C1 segment of cervical spinal cord (tissue), 14 donors: ENCODE measurements at regions not wholly inside any gene's neighbourhood (a gene's known extent, or its start where the extent isn't known, plus 50 kb on each side); places are given as distances from the start of the nearest gene placed in this dataset.
A peak's percentile ranks its signal among the peaks of the same experiment; 100 is the strongest.

Source experiments
- DNase-seq, 14 donors: peaks; one replicate each; lab custom pipeline; 2025; lab: John Stamatoyannopoulos, UW

DNA sequence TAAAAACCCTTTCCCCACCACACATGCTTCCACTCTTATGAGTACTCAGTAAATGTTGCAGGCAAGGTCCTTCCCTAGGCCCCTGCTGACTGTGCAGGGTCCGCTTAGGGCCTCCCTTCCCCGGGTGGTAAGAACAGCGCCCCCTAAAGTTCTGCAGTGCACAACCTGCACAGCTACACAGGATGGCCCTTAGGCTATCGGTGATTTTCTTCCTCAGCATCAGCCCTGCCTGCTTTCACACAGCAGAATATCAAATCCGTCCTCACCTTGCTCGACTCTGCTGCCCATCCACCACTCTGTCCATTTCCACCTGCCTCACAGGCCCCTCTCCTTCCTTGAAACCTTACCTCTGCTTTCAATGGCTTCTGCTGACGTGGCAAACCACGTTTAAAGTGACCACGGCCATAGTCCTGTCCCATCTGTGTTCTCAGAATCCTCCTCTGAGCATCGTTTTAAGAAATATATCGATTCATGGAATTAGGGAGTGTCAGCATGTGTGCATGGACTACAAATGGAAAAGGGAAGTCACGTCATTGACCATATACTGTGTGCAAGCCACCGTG is 51.4 kb upstream of the TMEM132E start:
- DNase-seq: no peak

DNA sequence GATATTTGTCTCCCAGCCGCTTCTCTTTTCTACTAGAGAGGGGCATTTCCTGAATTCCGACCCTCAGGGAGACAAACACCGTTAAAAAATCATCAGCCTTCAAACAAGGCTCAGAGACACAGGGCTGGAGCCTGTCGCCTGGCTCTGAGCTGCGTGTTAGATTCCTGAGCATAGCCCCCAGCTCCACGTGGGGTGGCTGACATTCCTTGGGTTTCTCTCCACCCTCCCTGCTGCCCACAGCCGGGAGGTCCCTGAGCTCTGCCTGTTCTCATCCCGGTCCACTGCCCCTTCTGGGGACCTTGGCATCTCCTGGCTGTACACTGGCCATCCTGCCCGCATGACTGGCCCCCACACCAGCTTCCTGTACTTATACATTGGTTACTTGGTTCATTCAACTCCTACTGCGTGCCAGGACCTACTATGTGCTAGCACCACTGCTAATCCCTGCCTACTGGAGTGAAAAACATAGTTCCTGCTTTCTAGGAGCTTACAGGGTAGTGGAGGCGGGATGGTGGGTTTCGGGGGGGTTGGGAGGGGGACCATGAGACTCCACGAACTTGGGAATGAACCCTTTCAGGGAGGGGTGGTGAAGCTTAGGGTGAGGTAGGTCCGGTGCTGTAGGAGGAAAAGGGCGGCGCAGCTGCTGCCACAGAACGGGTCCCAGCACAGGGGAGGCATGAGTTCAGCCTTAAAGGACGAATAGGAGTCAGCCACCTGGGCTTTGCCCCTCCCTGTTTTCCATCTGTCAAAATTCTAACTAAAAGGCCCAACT is 52.1 kb upstream of the TMEM132E start:
- no peak for DNase-seq

GRCh38 chr17:34525651-34526050 is 53.7 kb upstream of the TMEM132E start:
- DNase-seq: no peak

DNA sequence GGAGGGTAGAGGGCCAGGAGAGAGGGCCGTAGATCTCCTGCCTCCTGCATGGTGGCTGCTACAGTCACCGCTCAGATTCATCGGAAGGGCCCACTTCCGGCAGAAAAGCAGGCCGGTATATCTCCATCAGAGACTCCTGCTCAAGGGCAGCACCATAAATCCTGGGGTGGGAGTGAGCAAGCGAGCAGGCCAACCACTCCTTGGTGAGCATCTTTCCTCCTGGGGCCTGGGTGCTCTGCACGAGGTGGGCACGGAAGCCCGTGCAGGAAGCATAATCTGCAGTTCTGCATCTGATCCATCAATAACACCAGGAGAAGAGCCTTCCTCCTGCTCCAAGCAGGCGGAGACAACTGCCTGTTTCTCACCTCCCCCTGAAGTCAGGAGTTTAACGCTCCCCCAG is 57.4 kb upstream of the TMEM132E start:
- no peak for DNase-seq

GRCh38 chr17:34519282-34519681 is 60.1 kb upstream of the TMEM132E start:
- no peak for DNase-seq

DNA sequence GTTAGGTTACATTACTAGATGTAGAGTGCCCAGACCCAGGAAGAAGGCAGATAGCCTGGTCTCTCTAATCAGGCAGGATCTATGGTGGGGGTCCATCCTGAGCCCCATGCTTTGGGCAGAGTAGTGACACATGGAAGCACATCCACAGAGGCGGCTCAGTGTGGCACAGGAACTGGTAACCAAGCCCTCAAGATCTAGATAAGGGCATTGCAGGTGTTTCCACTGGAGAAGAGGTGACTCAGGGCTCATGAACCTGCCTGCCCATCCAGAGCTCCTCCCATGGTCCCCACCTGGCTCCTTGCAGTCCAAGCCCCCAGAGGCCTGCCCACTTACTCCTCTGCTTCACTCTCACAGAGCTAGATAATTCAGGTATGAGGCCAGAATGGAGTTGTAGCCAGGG is 62.0 kb upstream of the TMEM132E start:
- no peak for DNase-seq

GRCh38 chr17:34511931-34512330 is 67.5 kb upstream of the TMEM132E start:
- DNase-seq: no peak

- peak in 1 of 14 donors; percentile 4 for DNase-seq
Measured at GRCh38 chr17:34511265-34511664, 68.1 kb upstream of the TMEM132E start.

GRCh38 chr17:34504814-34505484 is 74.4 kb upstream of the TMEM132E start:
- DNase-seq: no peak

GRCh38 chr17:34503528-34504195 is 75.7 kb upstream of the TMEM132E start:
- peak in 8 of 14 donors; percentile 2 to 51 (median 22) for DNase-seq

- DNase-seq: no peak
Measured at GRCh38 chr17:34502426-34502825, 77.0 kb upstream of the TMEM132E start.

- no peak for DNase-seq
Measured at GRCh38 chr17:34499576-34499975, 79.8 kb upstream of the TMEM132E start.

GRCh38 chr17:34493917-34494316 is 85.5 kb upstream of the TMEM132E start:
- no peak for DNase-seq

DNA sequence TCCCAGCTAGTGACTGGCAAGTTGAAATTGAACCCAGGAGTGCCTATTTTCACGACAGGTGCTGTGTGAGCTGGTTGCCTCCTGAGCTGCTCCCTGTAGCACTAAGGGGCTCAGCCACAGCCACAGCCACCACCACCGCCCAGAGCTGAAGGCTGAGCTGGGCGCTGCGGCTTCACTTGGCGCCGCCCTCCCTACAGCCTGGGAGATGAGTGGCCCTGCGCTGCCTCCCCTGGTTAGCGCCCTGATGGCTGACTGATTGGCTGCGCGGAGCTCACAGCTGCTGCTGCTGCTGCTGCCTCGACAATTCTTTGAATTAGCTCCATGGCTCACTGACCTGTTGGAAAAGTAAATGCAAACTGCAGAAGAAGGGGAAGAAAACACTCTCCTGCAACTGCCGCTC is 91.8 kb upstream of the TMEM132E start:
- no peak for DNase-seq

DNA sequence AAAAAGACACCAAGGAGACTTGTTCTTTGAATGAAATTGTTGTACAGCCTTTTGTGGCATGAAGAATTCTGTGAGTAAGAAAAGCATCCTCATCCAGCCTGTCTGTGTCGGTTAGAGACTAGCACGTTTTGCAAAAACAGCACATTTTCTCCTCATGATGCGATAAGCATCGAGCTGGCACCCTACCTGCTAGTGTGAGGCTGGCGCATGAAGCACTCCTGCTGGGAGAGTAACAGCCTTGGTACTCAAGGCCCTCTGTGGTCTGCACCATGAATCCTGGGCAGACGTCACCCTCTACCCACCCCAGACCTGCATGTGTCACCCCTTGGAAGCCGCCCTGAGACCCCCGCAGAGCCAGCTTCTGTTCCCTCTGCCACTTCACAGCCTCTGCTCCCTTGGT is 92.6 kb upstream of the TMEM132E start:
- DNase-seq: peak in 1 of 14 donors; percentile 57

DNA sequence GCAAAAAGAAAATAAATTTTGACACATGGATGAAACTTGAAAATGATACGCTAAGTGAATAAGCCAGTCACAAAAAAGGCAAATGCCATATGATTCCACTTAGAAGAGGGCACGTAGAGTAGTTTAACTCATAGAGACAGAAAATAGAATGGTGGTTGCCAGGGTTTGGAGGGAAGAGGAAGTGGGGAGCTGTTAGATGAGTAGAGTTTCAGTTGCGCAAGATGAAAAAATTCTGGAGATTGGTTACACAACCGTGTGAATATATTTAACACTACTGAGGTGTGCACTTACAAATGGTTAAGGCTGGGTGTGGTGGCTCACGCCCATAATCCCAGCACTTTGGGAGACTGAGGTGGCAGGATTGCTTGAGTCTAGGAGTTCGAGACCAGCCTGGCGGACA is 93.4 kb upstream of the TMEM132E start:
- DNase-seq: no peak

DNA sequence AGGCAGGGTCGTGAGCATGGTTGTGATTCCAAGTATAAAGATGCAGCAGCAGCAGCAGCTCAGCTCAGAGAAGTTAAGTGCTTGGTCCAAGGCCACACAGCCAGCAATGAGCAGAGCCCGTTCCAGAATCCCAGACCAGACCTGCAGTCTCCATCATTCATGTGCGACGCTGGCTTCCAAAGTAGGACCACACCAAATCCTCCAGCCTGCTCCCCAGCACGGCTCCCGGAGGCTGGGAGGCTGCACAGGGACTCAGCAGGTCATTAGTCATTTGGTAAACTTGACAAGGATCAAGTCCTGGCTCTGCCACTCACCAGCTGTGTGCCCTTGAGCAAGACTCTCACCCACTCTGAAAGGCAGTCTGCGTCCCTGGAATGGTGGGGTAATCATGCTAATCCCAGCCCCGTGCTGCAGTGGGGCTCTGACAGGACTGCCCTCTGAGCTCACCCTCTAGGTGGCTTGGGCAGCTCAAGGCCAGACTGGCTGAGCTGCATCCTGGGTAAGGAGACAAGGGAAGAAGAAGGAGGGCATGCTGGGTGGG is 95.1 kb upstream of the TMEM132E start:
- DNase-seq: no peak

- no peak for DNase-seq
Measured at GRCh38 chr17:34482730-34483129, 96.7 kb upstream of the TMEM132E start.

GRCh38 chr17:34481779-34482178 is 97.6 kb upstream of the TMEM132E start:
- no peak for DNase-seq

DNA sequence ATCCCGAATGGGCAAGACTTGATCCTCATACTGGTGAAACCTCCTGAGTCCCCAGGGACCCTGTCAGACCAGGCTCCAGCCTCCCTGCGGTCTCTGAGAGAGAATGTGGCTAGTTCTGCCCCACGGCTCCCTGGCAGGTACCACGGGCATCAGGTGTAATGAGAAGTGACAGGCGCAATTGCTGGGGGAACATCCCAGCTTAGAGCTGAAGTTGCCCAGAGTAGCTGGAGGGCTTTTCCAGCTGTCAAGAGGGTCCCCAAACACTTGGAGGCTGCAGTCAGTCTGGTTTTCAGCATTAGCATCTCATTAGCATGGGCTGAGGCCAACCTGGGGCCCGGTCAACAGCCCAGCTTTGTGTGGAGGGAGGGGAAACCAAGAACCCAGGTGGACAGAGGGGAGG is 100.0 kb upstream of the TMEM132E start:
- no peak for DNase-seq

- no peak for DNase-seq
Measured at GRCh38 chr17:34478244-34478643, 101.1 kb upstream of the TMEM132E start.

GRCh38 chr17:34475296-34475695 is 104.1 kb upstream of the TMEM132E start:
- DNase-seq: no peak
